A172 (cell line): ENCODE measurements at regions not wholly inside any gene's neighbourhood (a gene's known extent, or its start where the extent isn't known, plus 50 kb on each side); places are given as distances from the start of the nearest gene placed in this dataset.

ENCODE experiments used
- DNase-seq: peaks from one replicate; pipeline ENCODE4 v3.0.0-alpha.2; 2015; ENCODE audit warnings: low spot score

- peak; percentile 61 for DNase-seq
Measured at GRCh38 chr3:29183346-29184087, 97.4 kb upstream of the RBMS3 start.

- peak; percentile 62 for DNase-seq
Measured at GRCh38 chr3:29185706-29186105, 95.2 kb upstream of the RBMS3 start.

DNA sequence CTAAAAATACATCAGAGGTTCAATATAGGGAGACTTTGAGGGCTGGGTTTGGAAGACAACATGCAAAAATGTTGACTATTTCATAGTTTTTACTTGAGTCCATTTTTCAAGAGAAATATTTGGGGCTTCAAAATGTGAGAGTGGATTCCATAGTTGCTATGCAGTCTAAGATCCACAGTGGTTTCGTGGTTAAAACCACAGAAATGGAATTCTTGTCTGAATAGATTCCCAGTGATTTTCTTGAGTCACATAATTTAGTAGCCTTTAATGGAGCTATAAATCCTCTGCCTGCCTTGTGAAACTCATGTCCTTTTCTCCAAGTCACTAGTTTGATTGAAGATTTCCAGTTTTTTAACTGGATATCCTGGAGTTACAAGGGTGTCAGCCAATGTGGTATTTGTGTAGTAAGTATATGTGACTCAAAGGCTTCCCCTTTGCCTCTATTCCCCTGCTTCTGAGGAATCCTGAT is 94.7 kb upstream of the RBMS3 start:
- peak; percentile 99 for DNase-seq

DNA sequence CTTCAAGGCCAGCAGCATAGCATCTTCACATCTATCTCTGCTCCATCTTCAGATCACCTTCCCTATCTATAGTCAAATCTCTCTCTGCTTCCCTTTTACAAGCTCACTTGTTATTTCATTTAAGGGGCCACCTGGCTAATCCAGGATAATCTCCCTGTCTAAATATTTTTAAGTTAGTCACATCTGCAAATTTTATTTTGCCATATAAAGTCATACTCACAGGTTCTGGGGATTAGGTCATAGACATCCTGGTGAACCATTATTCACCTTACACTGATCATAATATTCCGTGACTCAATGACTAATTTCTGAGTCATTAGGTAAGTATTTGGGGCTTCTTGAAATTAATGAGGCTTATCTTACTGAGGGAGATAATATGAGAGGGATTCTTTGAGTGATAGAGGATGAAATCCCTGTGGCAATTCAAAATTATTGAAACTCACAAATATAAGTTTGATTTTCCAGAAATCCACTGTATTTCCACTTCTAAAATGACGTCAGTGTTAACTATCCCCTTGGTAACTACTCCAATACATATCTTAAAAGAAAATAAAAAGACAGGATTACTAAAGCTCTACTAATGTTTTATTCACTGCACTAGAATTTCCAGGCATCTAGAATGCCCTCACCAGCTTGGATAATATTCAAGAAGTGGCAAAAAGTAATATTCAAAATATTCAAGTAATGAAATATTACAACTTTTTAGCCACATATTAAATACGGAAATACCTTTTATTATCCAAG is 93.7 kb upstream of the RBMS3 start:
- peak; percentile 94 for DNase-seq

DNA sequence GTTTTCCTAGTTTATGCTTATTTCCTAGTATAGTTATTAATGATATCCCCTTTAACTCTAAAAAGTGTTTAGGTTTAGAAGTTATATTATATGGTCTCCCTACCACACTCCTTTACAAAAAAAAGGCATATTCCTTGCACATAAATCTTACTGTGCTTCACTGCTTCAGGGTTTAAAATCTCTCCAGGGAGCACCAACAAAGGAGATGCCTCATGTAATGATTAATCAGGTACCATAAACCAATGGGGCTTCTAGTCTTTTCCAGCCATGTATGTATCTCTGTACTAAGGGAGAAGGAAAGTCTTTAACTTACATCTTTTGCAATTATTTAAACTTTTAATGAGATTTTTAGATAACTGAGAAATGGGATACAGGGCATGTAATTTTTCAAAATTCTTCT is 91.5 kb upstream of the RBMS3 start:
- no peak for DNase-seq

DNA sequence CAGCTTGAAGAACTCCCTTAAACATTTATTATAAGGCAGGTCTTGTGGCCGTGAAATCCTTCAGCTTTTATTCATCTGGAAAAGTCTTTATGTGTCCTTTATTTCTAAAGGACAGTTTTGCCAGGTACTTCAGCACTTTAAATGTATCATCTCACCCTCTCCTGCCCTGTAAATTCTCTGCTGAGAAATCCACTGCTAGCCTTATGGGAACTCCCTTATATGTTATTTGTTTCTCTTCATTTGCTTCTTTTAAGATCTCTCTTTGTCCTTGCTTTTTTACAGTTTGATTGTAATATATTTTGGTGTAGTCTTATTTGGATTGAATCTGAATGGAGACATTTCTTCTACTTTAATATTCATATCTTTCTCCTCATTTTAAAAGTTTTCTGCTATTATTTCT is 86.7 kb upstream of the RBMS3 start:
- DNase-seq = no peak

GRCh38 chr3:29195056-29195455 is 85.8 kb upstream of the RBMS3 start:
- no peak for DNase-seq

DNA sequence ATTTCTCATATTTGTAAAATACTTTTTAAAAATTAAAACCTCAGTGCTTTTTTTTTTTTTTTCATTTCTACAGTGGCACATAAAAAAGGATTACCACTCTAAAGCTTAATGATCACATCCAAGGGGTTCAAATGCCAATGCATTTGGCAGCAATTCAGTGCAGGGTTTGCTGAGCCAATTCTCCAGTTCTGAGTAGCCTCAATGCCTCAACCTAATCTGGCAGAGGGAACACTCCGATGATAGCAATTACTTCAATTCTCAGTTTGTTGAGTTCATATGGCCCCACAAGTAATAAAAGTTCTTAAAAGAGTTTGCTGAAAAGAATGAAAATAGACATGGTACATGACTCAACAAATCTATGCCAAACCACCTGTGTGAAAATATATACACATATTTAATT is 79.3 kb upstream of the RBMS3 start:
- DNase-seq = no peak

DNA sequence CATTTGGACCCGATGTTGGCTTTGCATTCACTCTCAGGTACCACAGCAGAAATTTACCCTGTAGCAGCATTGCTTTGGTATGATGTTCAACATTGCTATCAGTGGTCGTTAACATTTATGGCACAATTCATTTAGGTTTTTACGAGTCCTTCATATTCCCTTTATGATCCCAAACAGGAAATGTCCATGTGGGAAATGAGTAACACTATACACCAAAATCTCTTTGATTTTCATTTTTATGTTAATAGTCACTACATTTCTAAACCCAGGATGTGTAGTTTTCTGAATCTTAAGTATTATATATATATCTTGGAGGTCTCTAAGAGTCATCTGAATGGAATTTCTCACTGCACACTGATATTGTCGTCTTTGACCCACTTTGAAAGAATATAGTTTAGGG is 78.5 kb upstream of the RBMS3 start:
- peak; percentile 43 for DNase-seq

GRCh38 chr3:29203851-29204250 is 77.0 kb upstream of the RBMS3 start:
- no peak for DNase-seq

DNA sequence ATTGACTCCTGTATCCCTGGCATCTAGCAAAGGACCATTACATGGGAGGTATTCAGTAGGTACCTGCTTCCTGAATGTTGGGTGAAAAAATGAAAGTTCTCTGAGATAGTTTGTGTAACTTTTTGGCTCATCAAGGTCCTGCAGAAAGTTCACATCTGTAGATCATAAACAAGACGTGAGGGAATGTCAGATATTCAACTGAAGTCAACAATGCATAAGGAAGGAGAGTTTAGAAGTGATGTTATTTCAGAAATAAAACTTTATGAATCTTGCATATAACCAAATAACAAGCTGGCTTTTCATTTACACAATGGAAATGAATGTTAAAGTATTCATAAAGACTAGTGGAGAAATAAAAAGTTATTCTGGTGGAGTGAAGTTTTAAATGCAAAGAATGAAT is 73.4 kb upstream of the RBMS3 start:
- no peak for DNase-seq

DNA sequence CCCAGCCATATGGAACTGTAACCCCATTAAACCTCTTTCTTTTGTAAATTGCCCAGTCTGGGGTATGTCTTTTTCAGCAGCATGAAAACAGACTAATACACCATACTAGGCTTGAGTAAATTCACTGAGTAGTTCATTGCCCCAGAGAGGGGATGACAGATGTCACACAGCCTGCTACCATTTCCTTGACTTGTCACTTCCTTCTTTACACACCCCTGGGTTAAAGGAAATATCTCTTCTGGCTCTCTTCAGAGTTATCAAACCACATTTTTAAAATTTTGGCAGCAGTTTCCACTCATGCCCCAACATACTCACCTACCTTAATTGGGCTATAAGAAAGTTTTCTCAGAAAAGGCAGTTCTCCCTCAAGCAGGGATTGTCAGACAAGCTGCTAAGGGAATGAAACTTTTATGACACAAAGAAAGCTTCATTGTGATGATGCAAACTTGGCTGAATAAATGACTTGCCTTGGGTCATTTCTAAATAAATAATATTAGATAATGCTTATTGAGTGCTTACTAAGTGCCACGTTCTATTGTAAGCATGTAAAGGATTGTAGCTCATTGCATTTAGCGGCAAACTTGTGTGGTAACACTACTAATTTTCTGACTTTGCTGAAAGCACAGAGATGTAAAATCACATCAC is 68.0 kb upstream of the RBMS3 start:
- DNase-seq = no peak

DNA sequence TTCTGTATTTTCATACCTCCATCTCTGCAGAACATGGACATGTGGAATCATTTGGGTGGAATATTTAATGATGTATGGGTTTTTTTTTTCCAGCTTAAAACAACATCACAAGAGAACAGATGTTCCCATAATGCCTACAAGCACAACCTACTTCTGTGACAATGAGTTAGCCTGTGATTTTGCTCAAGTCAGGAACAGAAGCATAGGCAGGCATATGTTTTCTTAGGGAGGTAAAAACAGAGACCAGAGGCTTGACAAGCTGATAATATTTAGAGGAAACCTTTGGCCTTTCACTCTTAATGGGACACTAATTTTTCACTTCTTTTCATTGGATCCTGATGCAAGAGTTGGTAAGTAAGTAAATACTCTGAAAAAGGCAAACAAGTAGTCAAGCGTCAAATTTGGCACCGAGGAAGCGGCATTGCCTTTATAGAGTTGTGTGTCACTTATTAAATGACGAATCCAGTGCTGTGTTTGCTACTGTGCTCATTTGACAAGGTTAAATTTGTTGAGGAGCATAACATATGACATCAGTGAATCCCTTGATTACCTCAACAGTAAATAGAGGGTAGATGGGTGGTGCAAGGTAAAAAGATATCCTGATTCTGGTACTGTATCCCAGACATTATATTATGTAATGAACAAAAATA is 66.7 kb upstream of the RBMS3 start:
- no peak for DNase-seq

DNA sequence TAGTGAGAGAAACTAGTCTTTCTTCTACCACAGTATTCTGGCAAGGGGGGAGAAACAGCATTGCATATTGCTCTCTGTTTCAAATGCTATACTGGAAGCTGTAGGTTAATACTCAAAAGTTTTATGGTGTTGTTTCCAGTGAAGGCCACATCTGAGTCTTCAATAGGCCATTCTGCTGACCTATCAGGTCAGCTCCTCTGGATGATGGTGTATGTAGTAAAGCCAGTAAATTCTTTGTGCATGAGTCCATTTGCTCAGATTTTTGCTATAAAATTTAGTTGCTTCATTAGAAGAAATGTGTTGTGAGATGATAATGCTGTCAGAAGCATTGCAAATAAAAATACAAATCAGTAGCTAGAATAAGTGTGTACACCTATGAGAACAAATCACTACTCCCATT is 64.9 kb upstream of the RBMS3 start:
- no peak for DNase-seq

GRCh38 chr3:29226706-29227105 is 54.2 kb upstream of the RBMS3 start:
- peak; percentile 14 for DNase-seq

GRCh38 chr3:29227307-29227706 is 53.6 kb upstream of the RBMS3 start:
- DNase-seq = no peak
